ENCODE measurements at regions not wholly inside any gene's neighbourhood (a gene's known extent, or its start where the extent isn't known, plus 50 kb on each side); places are given as distances from the start of the nearest gene placed in this dataset.

DNA sequence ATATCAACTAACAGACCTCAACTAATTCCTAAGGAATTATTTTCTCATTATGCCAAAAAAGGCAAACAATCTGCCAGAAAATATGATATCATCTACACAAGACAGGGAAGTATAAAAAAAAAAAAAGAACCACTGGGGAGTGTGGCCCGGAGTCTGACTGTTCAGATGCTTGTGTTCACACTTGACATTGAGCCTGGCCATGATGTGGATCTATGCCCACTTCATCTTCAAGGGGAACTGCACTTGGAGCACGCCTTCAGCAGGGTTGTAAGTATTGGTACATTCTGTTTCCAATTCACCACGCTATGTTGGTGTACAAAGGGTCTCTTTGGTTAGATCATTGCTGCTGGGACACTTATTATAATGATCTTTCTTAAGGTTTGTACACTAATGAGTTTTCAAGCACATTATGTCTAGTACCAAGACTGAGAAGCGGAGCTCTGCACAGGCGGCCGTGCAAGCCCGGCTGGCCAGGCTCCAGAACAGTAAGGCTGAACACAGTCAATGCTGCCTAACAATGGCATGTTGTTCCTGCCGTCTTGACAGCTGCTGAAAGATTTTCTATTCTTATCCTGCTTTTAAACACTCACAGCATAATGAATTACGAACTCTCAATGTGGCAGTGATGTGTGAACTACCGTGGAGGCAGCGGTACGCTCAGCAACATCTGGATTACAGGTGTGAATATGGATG, 788.4 kb upstream of the SOX11 start:
- TF ChIP-seq EZH2 (IDR thresholded peaks at IDR 0.05; ENCODE audit: insufficient read depth, poor library complexity, severe bottlenecking): no peak
- no peak for TF ChIP-seq EZH2phosphoT487 (IDR thresholded peaks at IDR 0.05; ENCODE audit: insufficient read depth, low read depth)

All from GM23248 (cell line).